ENCODE measurements at regions not wholly inside any gene's neighbourhood (a gene's known extent, or its start where the extent isn't known, plus 50 kb on each side); places are given as distances from the start of the nearest gene placed in this dataset.

DNA sequence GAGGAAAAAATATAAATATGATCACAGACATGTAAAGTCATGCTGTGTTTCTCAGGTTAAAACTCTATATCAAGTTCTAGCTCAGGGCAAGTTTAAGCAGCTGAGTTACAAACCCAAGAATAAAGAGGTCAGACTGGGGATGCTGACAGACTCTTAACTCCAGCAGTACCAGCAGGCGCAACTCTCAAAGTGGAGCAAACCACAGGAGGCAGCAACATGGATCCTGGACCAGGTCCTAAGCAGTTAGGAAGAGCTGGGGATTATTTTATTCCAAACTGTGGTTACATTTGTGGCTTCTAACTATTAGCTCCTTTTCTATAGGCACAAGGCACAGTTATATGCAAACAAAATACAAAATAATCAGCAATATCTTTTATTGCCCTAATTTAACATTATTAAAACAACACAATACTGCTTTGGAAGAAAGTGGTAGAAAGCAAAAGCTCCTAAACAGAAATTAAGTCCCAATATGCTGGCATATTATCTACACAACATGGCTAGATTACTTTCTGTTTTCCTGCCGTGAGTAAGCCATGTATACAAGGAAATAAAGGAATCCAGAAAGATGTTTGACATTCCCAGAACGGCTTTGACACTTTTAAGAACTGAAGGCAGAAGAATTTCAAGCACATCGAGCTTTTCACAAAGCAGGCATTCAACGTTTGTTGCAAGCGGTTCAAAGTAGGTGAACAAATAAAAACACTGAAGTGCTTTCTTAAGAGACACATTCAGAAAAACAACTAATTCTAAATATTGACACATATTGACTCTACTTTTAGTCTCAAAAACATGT lies 378.8 kb upstream of the ZNF608 start:
- Mint-ChIP-seq H3K4me3 (no peak overlapping the region), H3K27ac (no peak overlapping the region), H3K36me3 (no peaks in the 10 kb centered on the region), H3K9me3 (peaks cover 3 to 4% of the 10 kb centered on the region in 2 donors), H3K27me3 (ENCODE audit: low read depth in 2 of 2) (peaks cover 0 to 12% of the 10 kb centered on the region in 2 donors), H3K4me1 (no peaks in the 10 kb centered on the region)
- Histone ChIP-seq H3K27me3 (ENCODE audit: control insufficient read depth, insufficient read depth, low read length) (no peaks in the 10 kb centered on the region), H3K9me3 (ENCODE audit: control insufficient read depth, insufficient read depth, low read length) (no peaks in the 10 kb centered on the region), H3K36me3 (ENCODE audit: control insufficient read depth, insufficient read depth, low read length) (no peaks in the 10 kb centered on the region), H3K4me3 (ENCODE audit: low read length) (no peak overlapping the region), H3K4me1 (ENCODE audit: control insufficient read depth, insufficient read depth, low read length) (no peaks in the 10 kb centered on the region), H3K27ac (ENCODE audit: low read length) (no peak overlapping the region)
- TF ChIP-seq, protein P1, sequence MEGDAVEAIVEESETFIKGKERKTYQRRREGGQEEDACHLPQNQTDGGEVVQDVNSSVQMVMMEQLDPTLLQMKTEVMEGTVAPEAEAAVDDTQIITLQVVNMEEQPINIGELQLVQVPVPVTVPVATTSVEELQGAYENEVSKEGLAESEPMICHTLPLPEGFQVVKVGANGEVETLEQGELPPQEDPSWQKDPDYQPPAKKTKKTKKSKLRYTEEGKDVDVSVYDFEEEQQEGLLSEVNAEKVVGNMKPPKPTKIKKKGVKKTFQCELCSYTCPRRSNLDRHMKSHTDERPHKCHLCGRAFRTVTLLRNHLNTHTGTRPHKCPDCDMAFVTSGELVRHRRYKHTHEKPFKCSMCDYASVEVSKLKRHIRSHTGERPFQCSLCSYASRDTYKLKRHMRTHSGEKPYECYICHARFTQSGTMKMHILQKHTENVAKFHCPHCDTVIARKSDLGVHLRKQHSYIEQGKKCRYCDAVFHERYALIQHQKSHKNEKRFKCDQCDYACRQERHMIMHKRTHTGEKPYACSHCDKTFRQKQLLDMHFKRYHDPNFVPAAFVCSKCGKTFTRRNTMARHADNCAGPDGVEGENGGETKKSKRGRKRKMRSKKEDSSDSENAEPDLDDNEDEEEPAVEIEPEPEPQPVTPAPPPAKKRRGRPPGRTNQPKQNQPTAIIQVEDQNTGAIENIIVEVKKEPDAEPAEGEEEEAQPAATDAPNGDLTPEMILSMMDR (IDR thresholded peaks at IDR 0.05): no peak
- intact Hi-C loops (cut with micrococcal nuclease): no loop called here
- DNase-seq: no peak
- 76% methylated on average over 6 of the region's 6 CpGs for WGBS (ENCODE audit: insufficient coverage)
- no peak for ATAC-seq

DNA sequence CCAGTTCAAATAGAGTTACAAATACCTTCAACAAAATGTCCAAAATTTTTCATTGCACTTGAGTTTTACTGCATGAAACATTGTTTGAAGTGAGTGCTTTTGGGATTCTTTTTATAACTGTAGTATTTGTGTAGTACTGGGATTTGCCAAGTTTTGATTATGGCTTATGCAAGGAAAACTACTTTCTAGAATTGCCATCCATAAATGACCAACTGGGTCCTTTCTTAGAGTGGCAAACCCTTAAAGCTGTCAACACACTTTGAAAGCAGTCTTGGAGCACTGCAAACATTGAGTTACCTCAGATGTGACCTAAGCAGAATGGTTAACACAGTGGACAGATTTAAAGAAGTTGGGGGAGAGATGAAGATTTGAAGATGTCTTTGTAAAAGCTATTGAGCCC lies 379.6 kb upstream of the ZNF608 start:
- no peak overlapping the region for H3K4me3 ChIP-seq (ENCODE audit: low read length)
- H3K9me3 ChIP-seq (ENCODE audit: control insufficient read depth, insufficient read depth, low read length): no peaks in the 10 kb centered on the region
- no peak for ATAC-seq
- no peaks in the 10 kb centered on the region for H3K4me1 ChIP-seq (ENCODE audit: control insufficient read depth, insufficient read depth, low read length)
- Mint-ChIP-seq H3K27me3 (ENCODE audit: low read depth in 2 of 2) (peaks cover 0 to 12% of the 10 kb centered on the region in 2 donors), H3K36me3 (no peaks in the 10 kb centered on the region), H3K9me3 (peaks cover 3 to 4% of the 10 kb centered on the region in 2 donors), H3K4me1 (no peaks in the 10 kb centered on the region), H3K4me3 (no peak overlapping the region), H3K27ac (no peak overlapping the region)
- H3K27me3 ChIP-seq (ENCODE audit: control insufficient read depth, insufficient read depth, low read length): no peaks in the 10 kb centered on the region
- DNase-seq: no peak
- TF ChIP-seq, protein P1 (IDR thresholded peaks at IDR 0.05): no peak
- intact Hi-C loops (cut with micrococcal nuclease): no loop called here
- H3K27ac ChIP-seq (ENCODE audit: low read length): no peak overlapping the region
- H3K36me3 ChIP-seq (ENCODE audit: control insufficient read depth, insufficient read depth, low read length): no peaks in the 10 kb centered on the region

DNA sequence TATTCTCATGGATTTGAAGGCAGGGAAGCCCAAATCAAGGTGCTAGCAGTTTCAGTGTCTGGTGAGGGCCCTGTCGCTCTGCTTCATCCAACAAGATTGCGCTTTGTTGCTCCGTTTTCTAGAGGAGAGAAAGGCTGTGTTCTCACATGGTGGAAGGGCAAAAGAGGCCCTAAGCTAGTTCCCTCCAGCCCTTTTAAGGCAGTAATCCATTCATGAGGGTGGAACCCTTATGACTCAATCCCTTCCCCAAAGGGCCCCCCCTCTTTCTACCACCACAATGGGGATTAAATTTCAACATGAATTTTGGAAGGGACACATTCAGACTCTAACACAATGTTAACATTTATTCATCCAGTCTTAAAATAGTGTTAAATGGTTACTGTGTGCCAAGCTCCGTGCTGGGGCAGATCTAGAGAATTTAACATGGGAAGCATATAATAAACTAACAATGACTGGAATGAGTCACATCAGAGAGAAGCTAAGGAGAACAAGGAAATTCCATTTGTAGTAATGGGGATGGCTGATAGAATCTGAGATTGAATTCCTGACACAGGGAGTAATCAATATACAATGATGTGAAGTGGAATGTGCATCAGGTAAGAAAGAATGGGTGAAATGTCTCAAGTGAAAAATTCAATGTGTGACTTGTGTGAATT lies 382.8 kb upstream of the ZNF608 start:
- no peaks in the 10 kb centered on the region for H3K36me3 Mint-ChIP-seq
- H3K9me3 Mint-ChIP-seq: peaks cover 3 to 4% of the 10 kb centered on the region in 2 donors
- no peaks in the 10 kb centered on the region for H3K4me1 ChIP-seq (ENCODE audit: control insufficient read depth, insufficient read depth, low read length)
- no peaks in the 10 kb centered on the region for H3K27me3 ChIP-seq (ENCODE audit: control insufficient read depth, insufficient read depth, low read length)
- H3K4me3 Mint-ChIP-seq: no peak overlapping the region
- ATAC-seq (no peak), DNase-seq (no peak)
- H3K36me3 ChIP-seq (ENCODE audit: control insufficient read depth, insufficient read depth, low read length): no peaks in the 10 kb centered on the region
- TF ChIP-seq, protein P1 (IDR thresholded peaks at IDR 0.05): no peak
- peaks cover 0 to 12% of the 10 kb centered on the region in 2 donors for H3K27me3 Mint-ChIP-seq (ENCODE audit: low read depth in 2 of 2)
- intact Hi-C loops (cut with micrococcal nuclease): no loop called here
- no peak overlapping the region for H3K27ac Mint-ChIP-seq
- 92% methylated on average over 4 of the region's 4 CpGs for WGBS (ENCODE audit: insufficient coverage)
- no peaks in the 10 kb centered on the region for H3K4me1 Mint-ChIP-seq
- H3K27ac ChIP-seq (ENCODE audit: low read length): no peak overlapping the region
- no peak overlapping the region for H3K4me3 ChIP-seq (ENCODE audit: low read length)
- H3K9me3 ChIP-seq (ENCODE audit: control insufficient read depth, insufficient read depth, low read length): no peaks in the 10 kb centered on the region

Measured in natural killer cell (primary cell).